ENCODE measurements at regions not wholly inside any gene's neighbourhood (a gene's known extent, or its start where the extent isn't known, plus 50 kb on each side); places are given as distances from the start of the nearest gene placed in this dataset.

GRCh38 chr6:8539453-8539852, 104.1 kb upstream of the SLC35B3 start:
- TF ChIP-seq NFE2L2 (IDR thresholded peaks at IDR 0.05; ENCODE audit: low read depth, low read length) = no peak
- TF ChIP-seq, protein P1, sequence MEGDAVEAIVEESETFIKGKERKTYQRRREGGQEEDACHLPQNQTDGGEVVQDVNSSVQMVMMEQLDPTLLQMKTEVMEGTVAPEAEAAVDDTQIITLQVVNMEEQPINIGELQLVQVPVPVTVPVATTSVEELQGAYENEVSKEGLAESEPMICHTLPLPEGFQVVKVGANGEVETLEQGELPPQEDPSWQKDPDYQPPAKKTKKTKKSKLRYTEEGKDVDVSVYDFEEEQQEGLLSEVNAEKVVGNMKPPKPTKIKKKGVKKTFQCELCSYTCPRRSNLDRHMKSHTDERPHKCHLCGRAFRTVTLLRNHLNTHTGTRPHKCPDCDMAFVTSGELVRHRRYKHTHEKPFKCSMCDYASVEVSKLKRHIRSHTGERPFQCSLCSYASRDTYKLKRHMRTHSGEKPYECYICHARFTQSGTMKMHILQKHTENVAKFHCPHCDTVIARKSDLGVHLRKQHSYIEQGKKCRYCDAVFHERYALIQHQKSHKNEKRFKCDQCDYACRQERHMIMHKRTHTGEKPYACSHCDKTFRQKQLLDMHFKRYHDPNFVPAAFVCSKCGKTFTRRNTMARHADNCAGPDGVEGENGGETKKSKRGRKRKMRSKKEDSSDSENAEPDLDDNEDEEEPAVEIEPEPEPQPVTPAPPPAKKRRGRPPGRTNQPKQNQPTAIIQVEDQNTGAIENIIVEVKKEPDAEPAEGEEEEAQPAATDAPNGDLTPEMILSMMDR (conservative IDR thresholded peaks at IDR 0.05; ENCODE audit: low read depth, low read length) = no peak
- TF ChIP-seq POLR2A (IDR thresholded peaks at IDR 0.05; ENCODE audit: low read depth, low read length) = no peak
- no peak for TF ChIP-seq FOS (IDR thresholded peaks at IDR 0.05; ENCODE audit: low read depth, low read length)
- TF ChIP-seq MAZ (IDR thresholded peaks at IDR 0.05; ENCODE audit: borderline replicate concordance, low read depth, low read length) = no peak
- no peak for TF ChIP-seq SMC3 (IDR thresholded peaks at IDR 0.05; ENCODE audit: low read depth, low read length)
- TF ChIP-seq MAFK (IDR thresholded peaks at IDR 0.05; ENCODE audit: low read depth, low read length) = no peak
- no peak for TF ChIP-seq RAD21 (IDR thresholded peaks at IDR 0.05; ENCODE audit: low read length)
